GM13977 (cell line): ENCODE measurements at regions not wholly inside any gene's neighbourhood (a gene's known extent, or its start where the extent isn't known, plus 50 kb on each side); places are given as distances from the start of the nearest gene placed in this dataset.

Experiments
- DNase-seq: peaks from one replicate; pipeline ENCODE4 v3.0.0; 2012; ENCODE audit warnings: low spot score
- CTCF ChIP-seq: IDR thresholded peaks from 2 replicates; pipeline ENCODE4 v1.5.1; 2012; ENCODE audit warnings: mild to moderate bottlenecking, control low read depth; ENCODE audit not compliant: insufficient read depth; ENCODE audit errors: extremely low read depth, missing control alignments
- in situ Hi-C: fragments of 300-500 bp; cut with MboI; formaldehyde crosslinking; loops from one replicate; pipeline ENCODE4 v1.12.0; 2022; ENCODE audit warnings: low sequenced_read_pairs, low pct_unique_long_range_greater_than_20kb, mixed read lengths, inconsistent platforms; ENCODE audit not compliant: unreplicated experiment

- in situ Hi-C loops: no loop called here
- no peak for DNase-seq
- TF ChIP-seq CTCF: no peak
These were observed 249.3 kb upstream of the VEPH1 start for GRCh38 chr3:157752554-157752953.

GRCh38 chr3:157751386-157751785 lies 248.2 kb upstream of the VEPH1 start:
- TF ChIP-seq CTCF: no peak
- in situ Hi-C loops: no loop called here
- DNase-seq: no peak

- no peak for DNase-seq
These were observed 243.2 kb upstream of the VEPH1 start for GRCh38 chr3:157746391-157746790.

GRCh38 chr3:157741607-157742006 lies 238.4 kb upstream of the VEPH1 start:
- in situ Hi-C loops: no loop called here
- TF ChIP-seq CTCF: no peak
- DNase-seq: no peak

More at GRCh38 chr3:157746391-157746790, 243.2 kb upstream of the VEPH1 start:
- in situ Hi-C loops: no loop called here
- TF ChIP-seq CTCF: no peak

- no peak for DNase-seq
- in situ Hi-C loops: no loop called here
- no peak for TF ChIP-seq CTCF
These were observed 235.2 kb upstream of the VEPH1 start for GRCh38 chr3:157738441-157738840.

- no peak for TF ChIP-seq CTCF
- in situ Hi-C loops: no loop called here
- no peak for DNase-seq
These were observed 215.6 kb upstream of the VEPH1 start for GRCh38 chr3:157718800-157719199.

GRCh38 chr3:157713101-157713500 lies 209.9 kb upstream of the VEPH1 start:
- no peak for DNase-seq
- in situ Hi-C loops: no loop called here

More at GRCh38 chr3:157713101-157713500, 209.9 kb upstream of the VEPH1 start:
- TF ChIP-seq CTCF: no peak
